Astrocyte (in vitro differentiated cells and primary cell): ENCODE measurements at regions not wholly inside any gene's neighbourhood (a gene's known extent, or its start where the extent isn't known, plus 50 kb on each side); places are given as distances from the start of the nearest gene placed in this dataset.

Source experiments
- EZH2 ChIP-seq: IDR thresholded peaks from 2 replicates; pipeline ENCODE4 v1.6.1; 2012; ENCODE audit warnings: mild to moderate bottlenecking, low read length, inconsistent platforms; ENCODE audit not compliant: insufficient read depth
- TF ChIP-seq, protein P1 (sequence below): IDR thresholded peaks from 2 replicates; pipeline ENCODE4 v1.5.1; 2011; ENCODE audit warnings: low read depth, mild to moderate bottlenecking, inconsistent platforms, low read length, moderate library complexity; ENCODE audit not compliant: insufficient read depth

DNA sequence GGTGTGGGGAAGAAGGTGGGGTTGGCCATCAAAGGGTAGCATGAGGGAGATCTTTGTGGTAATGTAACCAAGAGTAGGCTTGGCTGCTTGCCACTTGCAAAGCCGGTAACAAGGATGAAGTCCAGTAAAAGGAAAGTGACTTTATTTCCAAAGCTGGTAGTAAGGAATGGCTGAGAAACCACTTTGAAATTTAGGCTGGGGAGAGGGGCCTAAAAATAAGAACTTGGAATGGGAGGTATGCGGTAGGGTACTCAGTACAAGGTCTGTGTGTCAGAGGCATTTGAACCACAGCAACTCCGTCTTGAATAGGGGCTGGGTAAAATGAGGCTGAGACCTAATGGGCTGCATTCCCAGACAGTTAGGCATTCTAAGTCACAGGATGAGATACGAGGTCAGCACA is 216.0 kb upstream of the ISX start:
- TF ChIP-seq EZH2, result no peak
- TF ChIP-seq, protein P1, sequence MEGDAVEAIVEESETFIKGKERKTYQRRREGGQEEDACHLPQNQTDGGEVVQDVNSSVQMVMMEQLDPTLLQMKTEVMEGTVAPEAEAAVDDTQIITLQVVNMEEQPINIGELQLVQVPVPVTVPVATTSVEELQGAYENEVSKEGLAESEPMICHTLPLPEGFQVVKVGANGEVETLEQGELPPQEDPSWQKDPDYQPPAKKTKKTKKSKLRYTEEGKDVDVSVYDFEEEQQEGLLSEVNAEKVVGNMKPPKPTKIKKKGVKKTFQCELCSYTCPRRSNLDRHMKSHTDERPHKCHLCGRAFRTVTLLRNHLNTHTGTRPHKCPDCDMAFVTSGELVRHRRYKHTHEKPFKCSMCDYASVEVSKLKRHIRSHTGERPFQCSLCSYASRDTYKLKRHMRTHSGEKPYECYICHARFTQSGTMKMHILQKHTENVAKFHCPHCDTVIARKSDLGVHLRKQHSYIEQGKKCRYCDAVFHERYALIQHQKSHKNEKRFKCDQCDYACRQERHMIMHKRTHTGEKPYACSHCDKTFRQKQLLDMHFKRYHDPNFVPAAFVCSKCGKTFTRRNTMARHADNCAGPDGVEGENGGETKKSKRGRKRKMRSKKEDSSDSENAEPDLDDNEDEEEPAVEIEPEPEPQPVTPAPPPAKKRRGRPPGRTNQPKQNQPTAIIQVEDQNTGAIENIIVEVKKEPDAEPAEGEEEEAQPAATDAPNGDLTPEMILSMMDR, result no peak
